ENCODE measurements at regions not wholly inside any gene's neighbourhood (a gene's known extent, or its start where the extent isn't known, plus 50 kb on each side); places are given as distances from the start of the nearest gene placed in this dataset.
"Not testable (repeated sequence)": the region's sequence is repeated elsewhere in the genome, so short reads cannot be mapped to it uniquely, and the experiment has no call there.

- TF ChIP-seq CTCF (IDR thresholded peaks at IDR 0.05 in 2 of 3, conservative IDR thresholded peaks at IDR 0.05 in 1 of 3; ENCODE audit: borderline replicate concordance in 1 of 3, insufficient read depth in 1 of 3, low read depth in 2 of 3, low read length in 2 of 3); RAD21 (IDR thresholded peaks at IDR 0.05; ENCODE audit: low read depth); SIN3A (IDR thresholded peaks at IDR 0.05; ENCODE audit: low read depth); SRF (IDR thresholded peaks at IDR 0.05; ENCODE audit: low read depth); POLR2AphosphoS5 (IDR thresholded peaks at IDR 0.05; ENCODE audit: low read depth, low read length); CEBPB (IDR thresholded peaks at IDR 0.05; ENCODE audit: low read depth); YY1 (IDR thresholded peaks at IDR 0.05; ENCODE audit: extremely low read depth, insufficient replicate concordance, low read depth, low read length); EZH2 (IDR thresholded peaks at IDR 0.05); JUND (IDR thresholded peaks at IDR 0.05); EZH2phosphoT487 (IDR thresholded peaks at IDR 0.05; ENCODE audit: borderline replicate concordance): not testable (repeated sequence)
- TF ChIP-seq, protein P1, sequence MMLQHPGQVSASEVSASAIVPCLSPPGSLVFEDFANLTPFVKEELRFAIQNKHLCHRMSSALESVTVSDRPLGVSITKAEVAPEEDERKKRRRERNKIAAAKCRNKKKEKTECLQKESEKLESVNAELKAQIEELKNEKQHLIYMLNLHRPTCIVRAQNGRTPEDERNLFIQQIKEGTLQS (IDR thresholded peaks at IDR 0.05) = not testable (repeated sequence)
Observed at GRCh38 chr2:111339476-111339875, 218.8 kb downstream of the BCL2L11 start.

Measured in HCT116 (cell line).